ENCODE measurements at regions not wholly inside any gene's neighbourhood (a gene's known extent, or its start where the extent isn't known, plus 50 kb on each side); places are given as distances from the start of the nearest gene placed in this dataset.

- TF ChIP-seq CHD7 (IDR thresholded peaks at IDR 0.05; ENCODE audit: insufficient replicate concordance, low read length) (no peak), SP1 (IDR thresholded peaks at IDR 0.05; ENCODE audit: low read depth, low read length) (no peak), TBP (IDR thresholded peaks at IDR 0.05; ENCODE audit: low read depth, low read length) (no peak), CREB1 (IDR thresholded peaks at IDR 0.05) (no peak), BACH1 (IDR thresholded peaks at IDR 0.05; ENCODE audit: low read length) (no peak), BCL11A (IDR thresholded peaks at IDR 0.05; ENCODE audit: low read depth in 2 of 2, low read length in 2 of 2) (no peak), E2F6 (IDR thresholded peaks at IDR 0.05) (no peak), RNF2 (IDR thresholded peaks at IDR 0.05; ENCODE audit: borderline replicate concordance, low read depth, low read length, missing control alignments, poor library complexity, severe bottlenecking) (no peak), TEAD4 (IDR thresholded peaks at IDR 0.05; ENCODE audit: low read depth, low read length) (no peak), JUND (IDR thresholded peaks at IDR 0.05; ENCODE audit: low read length) (no peak), ATF3 (IDR thresholded peaks at IDR 0.05; ENCODE audit: insufficient read depth, low read depth, low read length) (no peak), EGR1 (IDR thresholded peaks at IDR 0.05; ENCODE audit: borderline replicate concordance, low read depth, low read length) (no peak)
These were observed 579.8 kb upstream of the ST8SIA4 start (continued) for GRCh38 chr5:101482931-101483330.

All from H1 (cell line).